ENCODE measurements at regions not wholly inside any gene's neighbourhood (a gene's known extent, or its start where the extent isn't known, plus 50 kb on each side); places are given as distances from the start of the nearest gene placed in this dataset.

DNA sequence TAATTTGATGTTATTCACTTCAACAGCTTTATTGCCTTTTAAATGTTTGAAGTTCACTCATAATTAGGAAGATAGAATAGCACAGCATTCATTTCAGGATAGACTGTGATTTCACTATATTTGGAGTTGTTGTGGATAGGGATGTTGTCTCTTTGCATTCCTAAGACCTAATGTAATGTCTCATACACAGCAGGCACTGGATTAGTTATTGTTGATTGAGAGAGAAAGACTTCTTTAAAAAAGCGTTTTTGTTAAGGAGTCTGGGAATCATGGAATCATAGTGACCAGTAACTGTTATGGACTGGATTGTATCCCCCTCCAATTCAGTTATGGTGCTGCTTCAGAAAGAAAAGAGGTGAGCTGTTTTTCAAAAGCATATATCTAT lies 122.0 kb downstream of the USP22 start:
- POLR2A ChIA-PET = interaction anchor here (0.6 kb wide), 1 partner anchor 623 kb away, joined by 3 read pairs; no protein-coding TSS in a partner anchor
- H3K79me2 ChIP-seq (ENCODE audit: insufficient read depth, low read depth, low read length) = no peaks in the 10 kb centered on the region
- intact Hi-C loops (cut with micrococcal nuclease; ENCODE audit: unreplicated experiment) = no loop called here
- no peaks in the 10 kb centered on the region for H3K36me3 ChIP-seq (ENCODE audit: insufficient read depth, low read length)
- no peak for DNase-seq (ENCODE audit: low spot score)
- no peak overlapping the region for H2AFZ ChIP-seq (ENCODE audit: low read length)
- no peaks in the 10 kb centered on the region for H3K9me2 ChIP-seq (ENCODE audit: insufficient read depth, low read length)
- no TSS peak for BruUV-seq (replicated peaks)
- no peaks in the 10 kb centered on the region for H3K4me1 ChIP-seq (ENCODE audit: insufficient read depth, low read length, poor library complexity, severe bottlenecking)
- H3K4me2 ChIP-seq (ENCODE audit: low read length) = no peak overlapping the region
- no peaks in the 10 kb centered on the region for H4K20me1 ChIP-seq (ENCODE audit: insufficient read depth, low read length)
- H3K27ac ChIP-seq (ENCODE audit: low read depth, low read length, poor library complexity, severe bottlenecking) = no peak overlapping the region
- no peaks in the 10 kb centered on the region for H3K9me3 ChIP-seq (ENCODE audit: low read length)
- CTCF ChIA-PET (ENCODE audit: unreplicated experiment) = no interaction called here
- TF ChIP-seq, protein P1, sequence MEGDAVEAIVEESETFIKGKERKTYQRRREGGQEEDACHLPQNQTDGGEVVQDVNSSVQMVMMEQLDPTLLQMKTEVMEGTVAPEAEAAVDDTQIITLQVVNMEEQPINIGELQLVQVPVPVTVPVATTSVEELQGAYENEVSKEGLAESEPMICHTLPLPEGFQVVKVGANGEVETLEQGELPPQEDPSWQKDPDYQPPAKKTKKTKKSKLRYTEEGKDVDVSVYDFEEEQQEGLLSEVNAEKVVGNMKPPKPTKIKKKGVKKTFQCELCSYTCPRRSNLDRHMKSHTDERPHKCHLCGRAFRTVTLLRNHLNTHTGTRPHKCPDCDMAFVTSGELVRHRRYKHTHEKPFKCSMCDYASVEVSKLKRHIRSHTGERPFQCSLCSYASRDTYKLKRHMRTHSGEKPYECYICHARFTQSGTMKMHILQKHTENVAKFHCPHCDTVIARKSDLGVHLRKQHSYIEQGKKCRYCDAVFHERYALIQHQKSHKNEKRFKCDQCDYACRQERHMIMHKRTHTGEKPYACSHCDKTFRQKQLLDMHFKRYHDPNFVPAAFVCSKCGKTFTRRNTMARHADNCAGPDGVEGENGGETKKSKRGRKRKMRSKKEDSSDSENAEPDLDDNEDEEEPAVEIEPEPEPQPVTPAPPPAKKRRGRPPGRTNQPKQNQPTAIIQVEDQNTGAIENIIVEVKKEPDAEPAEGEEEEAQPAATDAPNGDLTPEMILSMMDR (conservative IDR thresholded peaks at IDR 0.05; ENCODE audit: low read length) = no peak
- no peak for TF ChIP-seq EZH2phosphoT487 (IDR thresholded peaks at IDR 0.05; ENCODE audit: borderline replicate concordance, low read depth, low read length)
- H3K4me3 ChIP-seq (ENCODE audit: low read depth, low read length, poor library complexity, severe bottlenecking) = no peak overlapping the region

DNA sequence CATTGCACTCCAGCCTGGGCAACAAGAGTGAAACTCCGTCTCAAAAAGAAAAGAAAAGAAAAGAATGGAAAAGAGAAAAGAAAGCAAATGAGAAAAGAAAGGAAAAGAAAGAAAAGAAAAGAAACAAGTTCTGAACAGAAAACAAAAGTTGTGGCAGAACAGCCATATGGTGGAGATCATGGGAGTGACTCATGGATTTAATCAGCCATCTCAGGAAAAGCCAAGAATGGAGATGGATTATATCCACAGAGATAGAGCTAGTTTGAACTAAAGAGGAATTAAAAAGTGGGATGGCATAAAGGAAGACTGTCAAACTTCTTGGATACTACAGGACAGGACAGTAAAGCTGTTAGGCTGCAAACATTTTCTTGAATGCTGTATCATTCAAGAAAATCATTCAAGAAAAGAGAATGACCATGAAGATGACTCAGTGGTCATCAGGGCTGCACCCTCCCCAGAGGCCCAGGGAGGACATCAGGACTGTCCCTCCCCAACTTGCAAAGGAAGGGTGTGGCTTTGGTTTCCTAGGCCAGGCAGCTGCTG lies 120.6 kb downstream of the USP22 start:
- TF ChIP-seq EZH2phosphoT487 (IDR thresholded peaks at IDR 0.05; ENCODE audit: borderline replicate concordance, low read depth, low read length) = no peak
- TF ChIP-seq, protein P1 (conservative IDR thresholded peaks at IDR 0.05; ENCODE audit: low read length) = no peak
- Histone ChIP-seq H3K9me2 (ENCODE audit: insufficient read depth, low read length) (no peaks in the 10 kb centered on the region), H3K79me2 (ENCODE audit: insufficient read depth, low read depth, low read length) (no peaks in the 10 kb centered on the region), H3K4me3 (ENCODE audit: low read depth, low read length, poor library complexity, severe bottlenecking) (no peak overlapping the region), H2AFZ (ENCODE audit: low read length) (no peak overlapping the region), H3K4me1 (ENCODE audit: insufficient read depth, low read length, poor library complexity, severe bottlenecking) (no peaks in the 10 kb centered on the region), H3K27ac (ENCODE audit: low read depth, low read length, poor library complexity, severe bottlenecking) (no peak overlapping the region), H3K9me3 (ENCODE audit: low read length) (no peaks in the 10 kb centered on the region), H4K20me1 (ENCODE audit: insufficient read depth, low read length) (no peaks in the 10 kb centered on the region), H3K4me2 (ENCODE audit: low read length) (no peak overlapping the region), H3K36me3 (ENCODE audit: insufficient read depth, low read length) (no peaks in the 10 kb centered on the region)
- POLR2A ChIA-PET = no interaction called here
- no peak for DNase-seq (ENCODE audit: low spot score)
- CTCF ChIA-PET (ENCODE audit: unreplicated experiment) = no interaction called here
- no TSS peak for BruUV-seq (replicated peaks)
- intact Hi-C loops (cut with micrococcal nuclease; ENCODE audit: unreplicated experiment) = no loop called here

DNA sequence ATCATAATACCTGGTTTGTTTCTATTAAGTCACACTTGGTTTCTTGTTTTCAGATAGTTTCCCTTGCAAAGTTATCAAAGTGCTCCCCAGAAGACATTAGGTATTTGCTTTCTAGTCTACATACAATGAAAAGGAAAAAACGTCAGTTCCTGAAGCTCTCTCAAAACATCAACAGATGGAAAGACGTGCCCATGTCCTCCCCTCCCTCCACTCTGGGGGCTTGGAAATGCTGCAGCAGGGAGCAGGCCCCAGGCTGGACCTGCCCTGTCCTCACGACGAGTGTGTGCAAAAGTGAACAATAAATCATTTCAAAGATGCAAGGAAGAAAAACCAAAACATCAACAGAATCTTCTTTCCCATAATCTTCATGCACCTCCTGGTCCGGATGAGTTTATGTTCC lies 118.5 kb downstream of the USP22 start:
- no peak overlapping the region for H3K27ac ChIP-seq (ENCODE audit: low read depth, low read length, poor library complexity, severe bottlenecking)
- POLR2A ChIA-PET = no interaction called here

More for the DNA sequence above, 118.5 kb downstream of the USP22 start:
- DNase-seq (ENCODE audit: low spot score) = no peak
- H2AFZ ChIP-seq (ENCODE audit: low read length) = no peak overlapping the region
- H3K36me3 ChIP-seq (ENCODE audit: insufficient read depth, low read length) = no peaks in the 10 kb centered on the region
- no peak overlapping the region for H3K4me3 ChIP-seq (ENCODE audit: low read depth, low read length, poor library complexity, severe bottlenecking)
- BruUV-seq (replicated peaks) = no TSS peak
- no peaks in the 10 kb centered on the region for H3K9me2 ChIP-seq (ENCODE audit: insufficient read depth, low read length)
- CTCF ChIA-PET (ENCODE audit: unreplicated experiment) = no interaction called here
- no peaks in the 10 kb centered on the region for H3K79me2 ChIP-seq (ENCODE audit: insufficient read depth, low read depth, low read length)
- H3K9me3 ChIP-seq (ENCODE audit: low read length) = no peaks in the 10 kb centered on the region
- no peaks in the 10 kb centered on the region for H4K20me1 ChIP-seq (ENCODE audit: insufficient read depth, low read length)
- intact Hi-C loops (cut with micrococcal nuclease; ENCODE audit: unreplicated experiment) = no loop called here
- no peak overlapping the region for H3K4me2 ChIP-seq (ENCODE audit: low read length)
- H3K4me1 ChIP-seq (ENCODE audit: insufficient read depth, low read length, poor library complexity, severe bottlenecking) = no peaks in the 10 kb centered on the region
- TF ChIP-seq EZH2phosphoT487 (IDR thresholded peaks at IDR 0.05; ENCODE audit: borderline replicate concordance, low read depth, low read length) = no peak
- TF ChIP-seq, protein P1 (conservative IDR thresholded peaks at IDR 0.05; ENCODE audit: low read length) = no peak

All from OCI-LY7 (cell line).